NCI-H2227 (cell line): ENCODE measurements at regions not wholly inside any gene's neighbourhood (a gene's known extent, or its start where the extent isn't known, plus 50 kb on each side); places are given as distances from the start of the nearest gene placed in this dataset.
"Not testable (repeated sequence)": the region's sequence is repeated elsewhere in the genome, so short reads cannot be mapped to it uniquely, and the experiment has no call there.

ENCODE experiments used
- DNase-seq: peaks from one replicate; lab custom pipeline; 2025; ENCODE audit not compliant: unreplicated experiment; lab: John Stamatoyannopoulos, UW

DNA sequence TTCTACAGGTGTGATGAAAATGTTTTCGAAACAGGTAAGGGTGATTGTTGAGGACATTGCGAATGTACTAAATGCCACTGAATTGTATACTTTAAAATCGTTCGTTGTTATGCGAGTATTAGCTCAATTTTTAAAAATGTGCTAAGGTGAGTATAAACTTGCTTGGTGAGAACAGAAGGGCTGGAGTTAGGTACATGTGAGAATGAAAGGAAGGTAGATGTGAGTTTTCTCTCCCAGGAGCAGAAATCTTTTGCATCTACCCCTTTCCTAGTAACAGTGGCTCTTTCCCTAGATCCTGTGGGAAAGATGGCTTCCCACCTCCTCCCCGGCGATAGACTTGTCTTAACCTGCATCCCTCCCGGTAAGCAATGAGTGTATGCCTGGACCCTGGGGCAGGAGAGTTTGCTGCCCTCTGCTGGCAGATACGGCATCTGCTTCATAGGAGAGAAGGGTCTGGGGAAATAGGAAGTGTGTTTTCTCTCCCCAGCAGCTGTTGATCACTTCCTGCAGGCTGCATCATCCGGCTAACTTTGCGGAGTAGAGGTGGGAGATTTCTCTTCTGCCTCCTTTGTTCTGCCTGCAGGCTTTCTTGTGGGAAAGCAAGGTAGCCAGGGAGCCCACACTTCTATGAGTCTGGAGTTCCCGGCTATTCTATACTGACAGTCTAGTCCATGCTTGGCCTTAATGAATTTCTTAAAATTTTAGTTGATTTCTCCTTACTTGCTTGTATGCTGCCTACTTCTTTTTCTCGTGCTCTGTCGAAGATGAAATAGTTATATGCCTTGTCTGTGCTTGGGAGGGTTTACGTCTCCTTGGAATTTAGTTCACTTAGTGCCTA, 373.3 kb upstream of the SEMA6A start:
- no peak for DNase-seq

DNA sequence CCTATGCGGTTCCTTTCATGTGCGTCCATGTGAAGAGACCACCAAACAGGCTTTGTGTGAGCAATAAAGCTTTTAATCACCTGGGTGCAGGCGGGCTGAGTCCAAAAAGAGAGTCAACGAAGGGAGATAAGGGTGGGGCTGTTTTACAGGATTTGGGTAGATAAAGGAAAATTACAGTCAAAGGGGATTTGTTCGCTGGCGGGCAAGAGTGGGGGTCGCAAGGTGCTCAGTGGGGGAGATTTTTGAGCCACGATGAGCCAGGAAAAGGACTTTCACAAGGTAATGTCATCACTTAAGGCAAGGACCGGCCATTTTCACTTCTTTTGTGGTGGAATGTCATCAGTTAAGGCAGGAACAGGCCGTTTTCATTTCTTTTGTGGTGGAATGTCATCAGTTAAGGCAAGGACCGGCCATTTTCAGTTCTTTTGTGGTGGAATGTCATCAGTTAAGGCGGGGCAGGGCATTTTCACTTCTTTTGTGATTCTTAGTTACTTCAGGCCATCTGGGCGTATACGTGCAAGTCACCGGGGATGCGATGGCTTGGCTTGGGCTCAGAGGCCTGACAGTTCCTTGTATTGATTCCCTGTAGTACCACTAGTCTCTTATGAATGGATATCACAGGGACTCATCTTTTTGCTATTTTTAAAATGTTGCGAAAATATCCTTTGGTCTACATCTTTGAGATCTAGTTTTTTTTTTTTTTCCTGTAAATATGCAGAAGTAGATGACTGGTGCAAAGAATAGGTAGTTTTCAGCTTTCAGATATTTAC, 371.2 kb upstream of the SEMA6A start:
- DNase-seq, result not testable (repeated sequence)

DNA sequence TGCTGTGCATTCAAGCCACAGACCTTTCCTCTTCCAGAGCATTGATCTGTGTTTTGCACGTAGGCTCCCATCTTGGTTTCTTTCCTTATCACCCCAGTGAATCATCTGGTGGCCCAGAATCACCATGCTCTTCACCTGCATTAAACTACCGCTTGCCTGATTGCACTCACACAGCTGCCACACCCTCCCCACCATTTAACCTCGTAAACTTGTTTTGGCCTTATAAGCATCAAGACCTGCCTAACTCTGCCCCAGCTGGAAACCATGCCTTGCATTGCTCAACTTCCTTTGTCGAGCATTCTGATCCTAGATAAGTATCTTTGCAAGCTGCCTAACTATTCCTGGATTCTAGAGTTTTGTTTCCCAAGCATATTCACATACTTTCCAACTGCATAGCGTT, 369.6 kb upstream of the SEMA6A start:
- no peak for DNase-seq

DNA sequence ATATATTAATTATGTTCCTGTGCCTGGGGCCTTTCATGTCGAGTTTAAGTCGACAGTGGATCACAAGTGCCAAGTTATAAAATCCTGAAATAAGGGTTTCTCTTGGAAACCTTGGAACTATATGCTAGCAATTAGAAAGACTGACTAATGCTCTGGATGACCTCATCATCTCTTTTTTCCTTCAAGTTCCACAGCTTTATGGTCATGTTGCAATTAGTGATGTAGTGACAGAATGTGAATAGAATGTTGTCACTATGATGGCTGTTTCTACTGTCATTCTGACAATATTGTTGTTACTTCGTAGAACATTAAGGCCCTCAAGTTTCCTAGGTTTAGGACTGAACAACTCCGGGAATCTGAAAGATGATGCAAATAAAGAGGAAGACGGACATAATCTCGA, 368.0 kb upstream of the SEMA6A start:
- no peak for DNase-seq

DNA sequence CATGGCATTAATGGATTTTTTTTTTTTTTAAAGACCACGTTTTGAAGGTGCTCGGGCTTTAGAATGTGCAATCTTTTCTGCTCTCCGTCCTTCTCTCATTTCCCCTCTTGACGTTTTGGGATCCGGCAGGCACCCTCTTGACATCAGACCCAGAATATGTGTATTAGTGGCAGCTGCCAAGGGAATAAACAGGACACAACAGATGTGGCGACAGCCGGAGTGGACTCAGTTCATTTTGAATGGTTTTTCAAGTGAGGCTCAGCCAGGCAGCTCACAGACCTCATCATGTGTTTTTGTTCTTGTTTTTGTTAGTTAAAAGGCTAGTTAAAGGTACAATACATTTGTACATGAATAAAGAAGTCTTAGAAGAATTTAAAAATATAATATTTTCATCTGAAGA, 365.0 kb upstream of the SEMA6A start:
- DNase-seq, result no peak

DNA sequence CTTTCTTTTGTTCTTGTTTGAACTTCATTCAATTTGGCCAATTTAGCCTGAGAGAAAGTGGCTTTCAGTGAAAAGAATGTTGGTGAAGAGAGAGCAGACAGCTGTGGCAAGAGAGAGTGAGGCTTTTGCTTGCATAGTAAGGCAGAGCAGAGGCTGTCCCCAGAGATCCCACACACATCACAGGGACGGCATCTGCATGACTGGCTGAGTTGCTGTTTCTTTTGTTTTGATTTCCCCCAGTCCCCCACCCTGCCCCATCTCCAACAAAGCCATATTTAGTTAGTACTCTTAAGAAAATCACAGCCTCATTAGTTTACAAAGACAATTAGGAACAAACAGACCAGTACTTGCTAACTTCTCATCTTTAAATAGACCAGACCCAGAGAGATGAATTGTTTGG, 363.9 kb upstream of the SEMA6A start:
- DNase-seq, result no peak

DNA sequence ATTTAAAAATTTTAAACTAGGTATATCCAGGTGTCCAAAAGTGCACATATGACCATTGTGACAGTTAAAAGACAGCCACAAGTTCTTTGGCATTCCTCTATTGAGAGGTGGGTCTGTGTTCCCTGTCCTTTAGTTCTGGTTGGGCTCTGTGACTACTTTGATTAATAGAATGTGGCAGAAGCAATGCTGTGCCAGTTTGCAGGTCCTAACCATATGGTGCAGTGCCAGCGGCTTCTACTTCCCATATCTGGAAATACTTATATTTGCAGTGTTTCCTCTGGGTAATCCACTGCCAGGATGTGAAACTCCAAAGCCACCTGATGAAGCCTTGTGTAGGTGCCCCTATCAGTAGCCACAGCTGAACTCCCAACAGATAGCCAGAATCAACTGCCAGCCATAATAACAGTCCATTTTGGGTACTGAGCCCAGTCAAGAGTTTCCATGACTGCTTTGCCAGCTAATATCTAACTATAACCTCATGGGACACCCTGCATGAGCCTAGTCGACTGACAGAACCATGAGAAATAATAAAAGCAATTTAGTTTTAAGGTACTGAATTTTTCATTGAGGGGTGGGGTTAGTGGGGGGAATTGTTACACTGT, 361.0 kb upstream of the SEMA6A start:
- DNase-seq, result no peak

DNA sequence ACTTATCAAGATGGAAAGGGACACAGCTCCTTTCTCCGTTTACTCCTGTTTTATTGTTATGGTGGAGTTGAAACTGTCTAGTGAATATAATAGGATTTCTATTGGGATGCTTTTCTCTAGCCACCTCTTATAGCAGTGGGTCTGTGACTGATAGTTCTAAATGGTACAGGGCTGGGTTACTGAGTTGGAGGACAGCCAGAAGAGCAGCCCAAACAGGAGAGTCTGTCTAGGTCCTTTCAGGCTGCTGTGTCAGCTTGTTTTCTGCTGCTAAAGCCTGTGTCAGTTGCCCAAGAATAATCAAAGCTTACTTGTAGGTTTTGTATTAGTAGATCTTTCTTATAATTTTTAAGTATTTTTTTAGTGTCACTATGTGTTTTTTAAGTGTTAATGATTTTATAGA, 356.0 kb upstream of the SEMA6A start:
- no peak for DNase-seq

DNA sequence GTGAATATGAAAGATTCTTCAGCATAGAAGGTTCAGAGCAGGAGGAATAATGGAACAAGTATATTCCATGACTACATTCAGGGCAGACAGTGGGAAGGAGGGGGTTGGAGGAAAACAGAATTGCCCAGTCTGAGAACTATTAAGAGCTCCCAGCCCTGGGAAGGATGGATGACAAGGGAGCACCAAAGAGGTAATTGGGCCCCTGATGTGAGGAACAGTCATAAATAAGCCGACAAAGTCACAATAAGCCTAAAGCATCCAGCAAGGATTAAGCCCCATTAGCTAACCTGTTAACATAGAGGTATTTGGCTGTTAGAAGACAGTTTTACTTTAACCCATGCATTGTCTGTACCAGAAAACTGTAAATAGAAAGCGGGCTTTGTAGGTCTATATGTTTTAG, 348.7 kb upstream of the SEMA6A start:
- DNase-seq, result peak; percentile 54

DNA sequence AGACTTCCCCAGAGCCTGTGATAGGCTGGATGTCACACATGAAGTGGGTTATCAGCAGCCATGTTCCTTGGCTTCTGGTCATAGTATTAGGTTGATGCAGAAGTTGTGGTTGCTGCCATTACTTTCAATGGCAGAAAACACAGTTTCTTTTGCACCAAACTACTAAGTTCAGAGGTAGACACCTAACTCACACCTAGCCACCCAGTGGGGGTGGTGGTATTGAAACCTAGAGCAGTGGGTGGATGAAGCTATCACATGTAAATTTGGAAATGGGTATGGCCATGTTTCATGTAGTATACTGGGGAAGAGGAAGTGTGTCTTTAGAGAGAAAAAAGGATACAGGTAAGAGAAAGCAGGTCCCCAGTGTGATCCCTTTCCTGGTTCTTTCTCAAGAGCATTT, 347.9 kb upstream of the SEMA6A start:
- DNase-seq, result no peak

DNA sequence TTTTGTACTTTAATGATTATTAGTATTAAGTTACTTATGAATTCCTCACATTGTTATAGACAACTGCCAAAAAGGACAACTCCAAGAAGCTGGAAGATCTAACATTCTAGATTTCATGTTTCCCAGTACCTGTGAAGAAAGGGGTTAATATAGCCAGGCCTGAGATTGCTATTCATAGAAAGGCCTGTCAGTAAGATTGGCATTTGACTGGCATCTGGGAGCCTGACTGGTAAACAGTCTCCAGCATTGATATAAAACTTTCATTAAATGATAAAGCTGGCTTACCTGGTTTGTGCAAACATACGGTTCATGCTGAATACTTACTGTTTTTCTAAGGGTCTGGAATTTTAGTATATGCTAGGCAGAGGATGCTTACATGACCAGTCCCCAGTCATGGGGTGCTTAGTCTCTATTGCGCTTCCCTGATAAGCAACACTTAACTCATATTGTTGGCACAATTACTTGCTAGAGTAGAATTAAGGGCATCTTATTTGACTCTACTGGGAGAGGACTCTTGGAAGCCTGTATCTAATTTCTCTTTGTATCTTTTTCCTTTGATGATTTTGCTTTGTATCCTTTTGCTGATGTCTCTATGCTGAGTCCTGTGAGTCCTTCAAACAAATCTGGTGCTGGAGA, 340.4 kb upstream of the SEMA6A start:
- DNase-seq, result no peak

DNA sequence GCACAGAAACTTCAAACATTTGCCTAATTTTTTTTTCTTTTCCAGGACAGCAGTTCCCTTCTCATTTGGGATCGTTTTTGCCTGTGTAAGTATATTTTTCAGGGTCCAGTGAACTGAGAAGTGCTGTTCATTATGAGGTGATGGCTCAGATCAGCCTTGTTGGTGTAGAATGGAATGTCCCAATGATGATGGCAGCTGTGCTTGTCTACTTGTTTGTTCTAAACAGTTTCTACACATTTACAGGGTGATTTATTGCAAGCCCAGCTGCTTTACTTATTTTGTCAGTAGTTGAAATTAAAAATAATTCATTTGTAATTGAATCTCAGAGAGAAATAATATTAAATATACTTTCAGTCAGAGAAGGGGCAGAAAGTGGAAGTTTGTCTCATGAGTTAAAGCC, 337.6 kb upstream of the SEMA6A start:
- no peak for DNase-seq

DNA sequence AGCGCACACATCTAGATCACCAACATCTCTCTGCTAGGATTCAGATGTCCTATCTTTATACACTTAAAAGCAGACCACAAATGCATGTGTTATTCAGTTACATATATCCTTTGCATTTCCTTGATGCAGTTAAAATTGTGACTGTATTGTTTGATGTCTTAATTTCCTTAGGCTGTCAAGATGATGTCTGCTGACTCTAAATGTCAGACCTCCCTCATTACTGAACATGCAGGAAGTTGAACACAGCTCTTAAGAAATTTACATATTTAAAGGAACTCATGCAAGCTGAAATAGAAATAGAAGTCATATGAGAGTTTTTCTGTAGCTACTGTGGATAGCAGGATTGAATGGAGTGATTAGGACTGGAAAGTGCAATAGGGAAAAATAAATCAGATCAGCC, 336.5 kb upstream of the SEMA6A start:
- DNase-seq, result no peak

DNA sequence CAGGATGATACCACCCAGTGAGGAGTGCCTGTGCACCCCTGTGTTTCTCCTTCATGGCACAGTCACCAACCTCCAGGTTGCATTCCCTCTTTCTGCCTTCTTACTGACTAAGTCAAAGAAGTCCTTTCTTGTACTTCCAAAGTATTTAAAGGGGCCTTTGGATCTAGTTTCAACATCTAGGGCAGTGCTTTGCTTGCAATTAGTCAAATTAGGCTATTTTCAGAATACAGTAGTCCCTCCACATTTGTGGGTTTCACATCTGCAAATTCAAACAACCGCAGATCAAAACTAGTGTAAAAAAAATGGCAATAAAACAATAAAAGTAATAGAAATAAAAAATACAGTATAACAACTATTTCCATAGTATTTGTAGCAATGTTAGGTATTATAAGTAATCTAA, 333.9 kb upstream of the SEMA6A start:
- DNase-seq, result no peak

DNA sequence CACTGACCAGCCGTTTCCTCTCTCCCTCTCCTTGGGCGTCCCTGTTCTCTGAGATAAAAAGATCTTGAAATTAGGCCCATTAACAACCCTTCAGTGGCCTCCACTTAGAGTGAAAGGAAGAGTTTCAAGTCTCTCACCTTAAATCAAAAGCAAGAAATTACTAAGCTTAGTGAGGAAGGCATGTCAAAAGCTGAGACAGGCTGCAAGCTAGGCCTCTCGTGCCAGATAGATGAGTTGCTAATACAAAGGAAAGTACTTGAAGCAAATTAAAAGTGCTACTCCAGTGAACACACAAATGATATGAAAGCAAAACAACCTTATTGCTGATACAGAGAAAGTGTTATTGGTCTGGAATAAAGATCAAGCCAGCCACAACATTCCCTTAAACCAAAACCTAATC, 331.3 kb upstream of the SEMA6A start:
- no peak for DNase-seq

DNA sequence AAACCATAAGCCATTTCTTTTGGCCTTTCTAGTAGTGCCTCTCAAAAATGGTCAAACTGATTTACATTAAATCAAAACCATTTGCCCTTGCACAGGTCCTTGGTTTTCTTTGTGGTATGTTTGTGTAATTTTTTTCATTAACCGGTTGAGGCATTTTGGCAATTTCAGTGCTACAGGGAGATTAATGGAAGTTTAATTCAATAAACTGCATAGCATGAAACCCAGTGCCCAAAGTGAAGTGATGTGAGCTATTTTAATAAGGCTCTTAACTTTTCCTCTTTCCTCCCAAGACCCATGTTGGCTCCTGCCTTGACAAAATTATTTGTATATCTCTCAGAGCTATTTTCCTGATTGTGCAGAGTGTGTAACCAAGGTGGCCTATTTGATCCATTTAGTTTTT, 326.2 kb upstream of the SEMA6A start:
- no peak for DNase-seq

DNA sequence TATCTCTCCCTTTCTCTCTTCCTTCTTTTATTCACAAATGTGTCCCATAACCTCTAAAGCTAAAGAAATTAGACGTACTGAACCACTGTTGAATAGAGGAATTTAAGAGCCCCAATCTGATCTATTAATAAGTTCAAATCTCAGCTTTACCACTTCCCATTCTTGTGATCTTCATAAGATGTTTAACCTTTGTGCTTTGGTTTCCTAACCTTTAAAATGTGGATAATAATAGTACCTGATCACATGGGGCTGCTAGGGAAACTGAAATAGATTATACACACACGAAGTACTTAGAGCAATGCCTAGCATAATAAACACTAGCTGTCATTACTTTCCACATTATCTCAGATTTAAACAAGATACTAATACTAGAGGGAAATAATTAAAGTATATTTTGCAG, 324.3 kb upstream of the SEMA6A start:
- DNase-seq, result no peak

DNA sequence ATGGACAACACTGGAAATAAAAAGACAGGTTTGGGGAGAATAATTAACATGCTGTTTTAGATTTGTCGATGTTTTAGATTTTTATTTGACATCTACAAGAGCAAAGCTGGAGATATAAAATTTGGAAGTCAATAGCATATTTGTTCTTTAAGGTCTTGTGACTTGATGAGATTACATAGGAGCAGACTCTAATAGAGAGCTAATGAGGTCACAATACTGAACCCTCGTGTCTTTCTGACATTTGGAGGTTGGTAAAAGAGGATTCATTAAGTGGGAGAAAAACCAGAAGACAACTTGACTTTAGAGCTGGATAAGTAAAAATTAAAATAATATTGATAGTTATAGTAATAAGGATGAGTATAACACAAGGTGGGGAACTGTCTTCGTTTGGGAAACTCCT, 322.7 kb upstream of the SEMA6A start:
- DNase-seq, result no peak

DNA sequence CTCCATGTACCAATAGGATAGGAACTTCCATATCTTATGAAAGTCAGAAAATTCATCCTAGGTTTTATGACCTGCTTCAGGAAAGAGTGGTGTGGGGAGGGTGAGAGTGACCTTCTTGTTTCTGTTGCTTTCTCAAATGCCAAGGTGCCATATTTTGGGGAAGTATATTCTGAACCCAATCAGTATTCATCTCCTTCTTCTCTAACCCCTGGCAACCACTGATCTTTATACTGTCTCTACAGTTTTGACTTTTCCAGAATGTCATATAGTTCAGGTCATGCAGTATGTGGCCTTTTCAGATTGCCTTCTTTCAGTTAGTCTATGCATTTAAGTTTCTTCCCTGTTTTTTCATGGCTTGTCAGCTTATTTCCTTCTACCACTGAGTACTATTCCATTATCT, 321.4 kb upstream of the SEMA6A start:
- DNase-seq, result no peak

DNA sequence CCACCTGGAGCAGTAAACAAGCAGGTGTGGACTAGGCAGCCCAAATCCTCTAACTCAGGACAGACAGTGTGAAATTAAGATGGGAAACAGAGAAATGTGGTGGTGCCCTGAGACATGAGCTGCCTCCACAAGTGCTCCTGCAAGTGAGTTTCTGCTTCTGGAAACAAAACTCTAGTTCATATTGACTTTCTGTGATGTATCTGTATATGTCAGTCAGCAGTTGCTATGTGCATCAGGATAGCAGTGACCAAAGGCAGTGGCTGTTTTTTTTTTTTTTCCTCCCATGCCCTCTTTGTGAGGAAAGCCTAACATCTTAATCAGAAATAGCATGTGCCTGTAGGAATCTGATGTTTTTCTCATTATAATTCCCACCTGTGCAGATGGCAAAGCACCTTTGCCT, 318.4 kb upstream of the SEMA6A start:
- DNase-seq, result peak; percentile 3

DNA sequence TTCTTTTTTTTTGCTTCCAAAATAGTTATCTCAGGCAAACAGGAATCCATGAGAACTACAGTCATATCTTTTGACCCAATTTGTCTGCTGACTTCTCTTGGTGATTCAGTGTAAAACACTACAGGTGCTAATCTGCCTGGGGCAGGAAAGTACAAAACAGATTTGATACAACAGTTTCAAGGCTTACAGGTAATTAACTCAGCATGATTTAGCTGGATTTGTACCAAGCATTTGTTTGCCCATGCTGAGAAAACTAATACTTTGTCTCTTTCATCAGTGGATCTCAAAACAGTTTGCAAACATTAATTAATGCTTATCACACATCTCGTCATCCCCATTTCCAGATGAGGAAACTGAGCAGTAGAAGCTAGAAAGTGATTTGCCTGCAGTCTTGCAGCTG, 312.5 kb upstream of the SEMA6A start:
- DNase-seq, result no peak

DNA sequence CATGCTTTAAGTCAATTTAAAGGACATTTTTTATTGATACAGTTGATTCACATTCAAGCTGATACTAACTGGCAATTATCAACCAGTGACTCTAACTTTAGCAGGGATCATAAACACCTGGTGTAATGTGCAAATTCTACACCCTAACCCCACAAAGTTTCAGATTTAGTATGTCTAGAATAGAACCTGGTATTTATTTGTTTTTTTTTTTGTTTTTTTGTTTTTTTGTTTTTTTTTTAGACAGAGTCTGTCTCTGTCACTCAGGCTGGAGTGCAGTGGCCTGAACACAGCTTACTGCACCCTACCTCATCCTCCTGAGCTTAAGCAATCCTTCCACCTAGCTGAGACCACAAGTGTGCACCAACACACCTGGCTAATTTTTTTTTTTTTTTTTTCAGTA, 311.2 kb upstream of the SEMA6A start:
- DNase-seq, result no peak
